A549 (cell line): ENCODE measurements at regions not wholly inside any gene's neighbourhood (a gene's known extent, or its start where the extent isn't known, plus 50 kb on each side); places are given as distances from the start of the nearest gene placed in this dataset.

Source experiments
- ATAC-seq, 2 experiments: fragments of 200-7000 bp in 1 of 2; fragments of >200 bp in 1 of 2; cut with Nextera tagmentation in 1 of 2; cut with Tn5 transposase in 1 of 2; 3 replicates each; pipeline versions ENCODE4 v1.8.0 to v1.9.1; 2018 to 2020; ENCODE audit warnings: mild to moderate bottlenecking in 1 of 2, moderate library complexity in 1 of 2
- CTCF ChIA-PET: fragments of 300-600 bp; sonication (Branson Sonifier 250); formaldehyde crosslinking; extraction: SDS; loops from one replicate; lab custom pipeline; 2021; ENCODE audit warnings: antibody characterized with exemption, inconsistent platforms; lab: Yijun Ruan, JAX
- POLR2A ChIA-PET: fragments of 350-600 bp; formaldehyde crosslinking; extraction: SDS; loops from one replicate; lab custom pipeline; 2021; ENCODE audit warnings: antibody characterized with exemption, inconsistent platforms; lab: Yijun Ruan, JAX
- DNase-seq, 2 experiments: peaks; one replicate each; pipeline versions ENCODE4 v3.0.0 to v3.0.0-alpha.2; 2011 to 2016; ENCODE audit warnings: low read depth in 1 of 2, low spot score in 1 of 2
- FAIRE-seq: peaks from 2 replicates; lab custom pipeline; 2011; peaks lifted over from hg19 to GRCh38; lab: Jason Lieb, UNC
- H3K27ac ChIP-seq, 2 experiments: fragments of >200 bp; sonication (Bioruptor Twin); formaldehyde crosslinking; 3 replicates each; pipeline ENCODE4 v1.5.1; 2016 to 2017
- H3K4me1 ChIP-seq: fragments of >200 bp; sonication (Bioruptor Twin); formaldehyde crosslinking; 3 replicates; pipeline ENCODE4 v1.6.1; 2016
- H3K4me2 ChIP-seq: fragments of >200 bp; sonication (Bioruptor Twin); formaldehyde crosslinking; 3 replicates; pipeline ENCODE4 v1.6.1; 2016
- H3K4me3 ChIP-seq: fragments of >200 bp; sonication (Bioruptor Twin); formaldehyde crosslinking; 3 replicates; pipeline ENCODE4 v1.5.1; 2016
- H3K9me3 ChIP-seq: fragments of >200 bp; sonication (Bioruptor Twin); formaldehyde crosslinking; 3 replicates; pipeline ENCODE4 v1.6.1; 2016
- CHD2 ChIP-seq: fragments of 150-350 bp; IDR thresholded peaks from 2 replicates; pipeline ENCODE4 v1.6.1; 2014; ENCODE audit warnings: low read length; ENCODE audit not compliant: partially characterized antibody
- EHF ChIP-seq: fragments of 250-450 bp; sonication (Bioruptor Pico); IDR thresholded peaks from 2 replicates; pipeline ENCODE4 v1.5.0; 2020; ENCODE audit warnings: mild to moderate bottlenecking
- EHMT2 ChIP-seq: fragments of 200-600 bp; sonication (generic); IDR thresholded peaks from 2 replicates; pipeline ENCODE4 v1.6.1; 2016; ENCODE audit warnings: antibody characterized with exemption, low read depth, mild to moderate bottlenecking, moderate library complexity
- ELK1 ChIP-seq: fragments of 150-350 bp; IDR thresholded peaks from 2 replicates; pipeline ENCODE4 v1.6.1; 2014; ENCODE audit warnings: low read depth, mild to moderate bottlenecking, low read length
- EP300 ChIP-seq, 2 experiments: fragments of >200 bp; sonication (Bioruptor Twin); formaldehyde crosslinking; IDR thresholded peaks; 2 replicates in 1 of 2; 3 replicates in 1 of 2; pipeline ENCODE4 v1.6.1; 2016 to 2017
- HOXA7 ChIP-seq: fragments of 250-450 bp; sonication (Bioruptor Pico); IDR thresholded peaks from 2 replicates; pipeline ENCODE4 v1.5.0; 2020; ENCODE audit warnings: mild to moderate bottlenecking, moderate library complexity
- HOXB5 ChIP-seq: fragments of 250-450 bp; sonication (Bioruptor Pico); IDR thresholded peaks from 2 replicates; pipeline ENCODE4 v1.5.0; 2020; ENCODE audit warnings: mild to moderate bottlenecking, moderate library complexity
- JUN ChIP-seq, 2 experiments: fragments of >200 bp; sonication (Bioruptor Twin); formaldehyde crosslinking; IDR thresholded peaks; 2 replicates in 1 of 2; 3 replicates in 1 of 2; pipeline ENCODE4 v1.6.1; 2016 to 2017
- MAZ ChIP-seq: fragments of 150-350 bp; IDR thresholded peaks from 2 replicates; pipeline ENCODE4 v1.6.1; 2014; ENCODE audit warnings: antibody characterized with exemption, low read depth, low read length, borderline replicate concordance
- NFE2L2 ChIP-seq: fragments of 150-350 bp; conservative IDR thresholded peaks from 2 replicates; pipeline ENCODE4 v1.6.1; 2014; ENCODE audit warnings: low read length
- NR3C1 ChIP-seq: fragments of >200 bp; sonication (Bioruptor Twin); formaldehyde crosslinking; IDR thresholded peaks from 3 replicates; pipeline ENCODE4 v1.6.1; 2017
- PBX3 ChIP-seq: IDR thresholded peaks from 2 replicates; pipeline ENCODE4 v1.6.1; 2012
- RARB ChIP-seq: fragments of 250-450 bp; sonication (Bioruptor Pico); IDR thresholded peaks from 2 replicates; pipeline ENCODE4 v1.8.0; 2021; ENCODE audit warnings: mild to moderate bottlenecking, moderate library complexity
- RNF2 ChIP-seq: fragments of 200-600 bp; sonication (generic); IDR thresholded peaks from 2 replicates; pipeline ENCODE4 v1.6.1; 2016; ENCODE audit warnings: low read depth, mild to moderate bottlenecking, antibody characterized with exemption, moderate library complexity, borderline replicate concordance
- TP53 ChIP-seq: fragments of 250-450 bp; sonication (Bioruptor Pico); IDR thresholded peaks from 2 replicates; pipeline ENCODE4 v1.5.0; 2021; ENCODE audit warnings: mild to moderate bottlenecking, moderate library complexity
- ZC3H11A ChIP-seq: fragments of 450-650 bp; IDR thresholded peaks from 2 replicates; pipeline ENCODE4 v1.6.1; 2014; ENCODE audit warnings: antibody characterized with exemption, mild to moderate bottlenecking
- ZFP36 ChIP-seq: fragments of 450-650 bp; IDR thresholded peaks from 2 replicates; pipeline ENCODE4 v1.6.1; 2014; ENCODE audit warnings: borderline replicate concordance; ENCODE audit not compliant: partially characterized antibody
- WGBS: methylation state at CpG from one replicate; pipeline ENCODE4 v1.1.6; 2017; ENCODE audit errors: missing lambda C conversion rate; 5-methylcytosine and 5-hydroxymethylcytosine counted together
- TF ChIP-seq, protein P1 (sequence below): fragments of 200-600 bp; sonication (generic); IDR thresholded peaks from 2 replicates; pipeline ENCODE4 v1.6.1; 2016; ENCODE audit warnings: antibody characterized with exemption, mild to moderate bottlenecking, moderate library complexity
- TF ChIP-seq, protein P2 (sequence below): fragments of 450-650 bp; IDR thresholded peaks from 2 replicates; pipeline ENCODE4 v1.6.1; 2014; ENCODE audit warnings: antibody characterized with exemption

GRCh38 chr2:187855689-187856088, 301.5 kb upstream of the TFPI start:
- FAIRE-seq (no peak), ATAC-seq (no peak)
- no peak overlapping the region for H3K27ac ChIP-seq
- no peak overlapping the region for H3K4me3 ChIP-seq
- H3K4me2 ChIP-seq: no peak overlapping the region
- no peaks in the 10 kb centered on the region for H3K4me1 ChIP-seq
- TF ChIP-seq EHF (no peak), HOXA7 (CRISPR knock-in tag) (no peak), TP53 (CRISPR knock-in tag) (no peak)
- TF ChIP-seq, protein P1, sequence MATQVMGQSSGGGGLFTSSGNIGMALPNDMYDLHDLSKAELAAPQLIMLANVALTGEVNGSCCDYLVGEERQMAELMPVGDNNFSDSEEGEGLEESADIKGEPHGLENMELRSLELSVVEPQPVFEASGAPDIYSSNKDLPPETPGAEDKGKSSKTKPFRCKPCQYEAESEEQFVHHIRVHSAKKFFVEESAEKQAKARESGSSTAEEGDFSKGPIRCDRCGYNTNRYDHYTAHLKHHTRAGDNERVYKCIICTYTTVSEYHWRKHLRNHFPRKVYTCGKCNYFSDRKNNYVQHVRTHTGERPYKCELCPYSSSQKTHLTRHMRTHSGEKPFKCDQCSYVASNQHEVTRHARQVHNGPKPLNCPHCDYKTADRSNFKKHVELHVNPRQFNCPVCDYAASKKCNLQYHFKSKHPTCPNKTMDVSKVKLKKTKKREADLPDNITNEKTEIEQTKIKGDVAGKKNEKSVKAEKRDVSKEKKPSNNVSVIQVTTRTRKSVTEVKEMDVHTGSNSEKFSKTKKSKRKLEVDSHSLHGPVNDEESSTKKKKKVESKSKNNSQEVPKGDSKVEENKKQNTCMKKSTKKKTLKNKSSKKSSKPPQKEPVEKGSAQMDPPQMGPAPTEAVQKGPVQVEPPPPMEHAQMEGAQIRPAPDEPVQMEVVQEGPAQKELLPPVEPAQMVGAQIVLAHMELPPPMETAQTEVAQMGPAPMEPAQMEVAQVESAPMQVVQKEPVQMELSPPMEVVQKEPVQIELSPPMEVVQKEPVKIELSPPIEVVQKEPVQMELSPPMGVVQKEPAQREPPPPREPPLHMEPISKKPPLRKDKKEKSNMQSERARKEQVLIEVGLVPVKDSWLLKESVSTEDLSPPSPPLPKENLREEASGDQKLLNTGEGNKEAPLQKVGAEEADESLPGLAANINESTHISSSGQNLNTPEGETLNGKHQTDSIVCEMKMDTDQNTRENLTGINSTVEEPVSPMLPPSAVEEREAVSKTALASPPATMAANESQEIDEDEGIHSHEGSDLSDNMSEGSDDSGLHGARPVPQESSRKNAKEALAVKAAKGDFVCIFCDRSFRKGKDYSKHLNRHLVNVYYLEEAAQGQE: no peak
- TF ChIP-seq, all 56 proteins: peak for 0
- 83% methylated on average over 5 of the region's 5 CpGs for WGBS
- H3K9me3 ChIP-seq: no peaks in the 10 kb centered on the region
- CTCF ChIA-PET: interaction anchor here (0.8 to 1.6 kb wide), 3 partner anchors 13 to 356 kb away, joined by 3 to 4 read pairs (median 4); no protein-coding TSS in a partner anchor
- DNase-seq: no peak
- POLR2A ChIA-PET: no interaction called here

GRCh38 chr2:187857826-187858225, 303.6 kb upstream of the TFPI start:
- Histone ChIP-seq H3K4me3 (no peak overlapping the region), H3K4me2 (no peak overlapping the region), H3K9me3 (no peaks in the 10 kb centered on the region), H3K27ac (no peak overlapping the region), H3K4me1 (peaks cover 4% of the 10 kb centered on the region; the same call in 1 of the 3 replicates)
- ChIA-PET POLR2A (interaction anchor here (1.2 kb wide), 1 partner anchor 11 kb away, joined by 3 read pairs; no protein-coding TSS in a partner anchor), CTCF (interaction anchor here (0.6 kb wide), 1 partner anchor 277 kb away, joined by 3 read pairs; no protein-coding TSS in a partner anchor)
- WGBS: 85% methylated on average over 1 of the region's 1 CpG
- ATAC-seq (no peak), DNase-seq (no peak), FAIRE-seq (no peak)
- no peak for TF ChIP-seq PBX3
- TF ChIP-seq EP300 (IDR thresholded peaks at IDR 0.05): no peak
- TF ChIP-seq JUN (IDR thresholded peaks at IDR 0.05): no peak
- no peak for TF ChIP-seq RARB (CRISPR knock-in tag)
- no peak for TF ChIP-seq HOXB5 (CRISPR knock-in tag)
- no peak for TF ChIP-seq RNF2
- no peak for TF ChIP-seq ZFP36
- no peak for TF ChIP-seq NR3C1
- no peak for TF ChIP-seq CHD2
- no peak for TF ChIP-seq EHMT2

DNA sequence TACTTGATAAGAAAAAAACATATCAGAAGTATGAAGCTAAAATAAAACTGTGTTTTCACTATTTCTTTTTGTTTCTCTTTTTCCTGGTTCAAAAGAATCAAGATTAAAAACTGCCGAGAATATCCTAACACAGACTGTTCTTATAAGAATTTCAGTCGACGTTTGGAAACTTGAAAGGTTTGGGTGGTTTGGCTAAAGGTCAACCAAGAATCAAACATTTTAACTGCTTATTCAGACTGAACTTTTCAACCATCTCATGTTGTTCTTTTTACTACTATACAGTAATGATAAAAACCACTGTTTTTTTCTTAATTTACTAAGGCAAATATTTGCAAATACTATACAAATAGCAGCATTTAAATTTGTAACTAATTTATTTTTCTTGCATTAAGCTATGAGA, 308.5 kb upstream of the TFPI start:
- ChIA-PET POLR2A (no interaction called here), CTCF (no interaction called here)
- H3K4me3 ChIP-seq: no peak overlapping the region
- DNase-seq: no peak
- no peaks in the 10 kb centered on the region for H3K9me3 ChIP-seq
- no peak for ATAC-seq
- no peak for TF ChIP-seq ZC3H11A
- no peak for TF ChIP-seq NFE2L2
- no peak for TF ChIP-seq ELK1
- no peak for TF ChIP-seq MAZ
- TF ChIP-seq, protein P2, sequence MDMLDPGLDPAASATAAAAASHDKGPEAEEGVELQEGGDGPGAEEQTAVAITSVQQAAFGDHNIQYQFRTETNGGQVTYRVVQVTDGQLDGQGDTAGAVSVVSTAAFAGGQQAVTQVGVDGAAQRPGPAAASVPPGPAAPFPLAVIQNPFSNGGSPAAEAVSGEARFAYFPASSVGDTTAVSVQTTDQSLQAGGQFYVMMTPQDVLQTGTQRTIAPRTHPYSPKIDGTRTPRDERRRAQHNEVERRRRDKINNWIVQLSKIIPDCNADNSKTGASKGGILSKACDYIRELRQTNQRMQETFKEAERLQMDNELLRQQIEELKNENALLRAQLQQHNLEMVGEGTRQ: no peak
- WGBS: 21% methylated on average over 3 of the region's 3 CpGs
- H3K4me2 ChIP-seq: peak overlapping the region; percentile 35; the same call in 1 of the 3 replicates
- no peak for FAIRE-seq
- H3K27ac ChIP-seq: no peak overlapping the region
- H3K4me1 ChIP-seq: peaks cover 10% of the 10 kb centered on the region; the same call in 2 of the 3 replicates
